ENCODE measurements at regions not wholly inside any gene's neighbourhood (a gene's known extent, or its start where the extent isn't known, plus 50 kb on each side); places are given as distances from the start of the nearest gene placed in this dataset.

- DNase-seq: no peak
- no peak overlapping the region for H3K4me3 Mint-ChIP-seq
Observed at GRCh38 chr16:48659940-48660339, 50.0 kb upstream of the N4BP1 start.

More at GRCh38 chr16:48659940-48660339, 50.0 kb upstream of the N4BP1 start:
- Mint-ChIP-seq H3K9me3 (peaks cover 76% of the 10 kb centered on the region), H3K27me3 (ENCODE audit: low read depth, poor library complexity) (peaks cover 8% of the 10 kb centered on the region), H3K27ac (no peak overlapping the region), H3K4me1 (no peaks in the 10 kb centered on the region), H3K36me3 (ENCODE audit: low read depth) (no peaks in the 10 kb centered on the region)
- TF ChIP-seq CTCF (IDR thresholded peaks at IDR 0.05): no peak

Data from nephron progenitor cell (in vitro differentiated cells).